HG02970 (cell line): ENCODE measurements at regions not wholly inside any gene's neighbourhood (a gene's known extent, or its start where the extent isn't known, plus 50 kb on each side); places are given as distances from the start of the nearest gene placed in this dataset.

Source experiments
- ATAC-seq: cut with Tn5 transposase; IDR thresholded peaks from one replicate; pipeline ENCODE4 v1.9.1; 2021; ENCODE audit warnings: mild to moderate bottlenecking, moderate library complexity, moderate number of reproducible peaks; ENCODE audit not compliant: unreplicated experiment, low FRiP score

- no peak for ATAC-seq
These were observed 326.2 kb upstream of the RAB6C start for GRCh38 chr2:129653246-129653645.

GRCh38 chr2:129654331-129654730 lies 325.1 kb upstream of the RAB6C start:
- ATAC-seq: no peak

- no peak for ATAC-seq
These were observed 323.3 kb upstream of the RAB6C start for GRCh38 chr2:129656081-129656598.

- ATAC-seq: no peak
These were observed 321.0 kb upstream of the RAB6C start for GRCh38 chr2:129658430-129658829.

- no peak for ATAC-seq
These were observed 317.5 kb upstream of the RAB6C start for GRCh38 chr2:129661935-129662334.

- no peak for ATAC-seq
These were observed 311.9 kb upstream of the RAB6C start for GRCh38 chr2:129667577-129667976.

GRCh38 chr2:129672521-129672920 lies 306.9 kb upstream of the RAB6C start:
- ATAC-seq: no peak

GRCh38 chr2:129673234-129673633 lies 306.2 kb upstream of the RAB6C start:
- ATAC-seq: no peak

GRCh38 chr2:129673847-129674711 lies 305.4 kb upstream of the RAB6C start:
- ATAC-seq: no peak

GRCh38 chr2:129678751-129679150 lies 300.7 kb upstream of the RAB6C start:
- no peak for ATAC-seq

GRCh38 chr2:129681788-129682187 lies 297.7 kb upstream of the RAB6C start:
- no peak for ATAC-seq

- ATAC-seq: no peak
These were observed 289.6 kb upstream of the RAB6C start for GRCh38 chr2:129689653-129690448.

GRCh38 chr2:129695496-129695895 lies 284.0 kb upstream of the RAB6C start:
- ATAC-seq: no peak

- no peak for ATAC-seq
These were observed 280.9 kb upstream of the RAB6C start for GRCh38 chr2:129698593-129698992.

GRCh38 chr2:129699781-129700573 lies 279.5 kb upstream of the RAB6C start:
- no peak for ATAC-seq

- ATAC-seq: no peak
These were observed 276.9 kb upstream of the RAB6C start for GRCh38 chr2:129702416-129703176.

GRCh38 chr2:129705085-129705484 lies 274.4 kb upstream of the RAB6C start:
- ATAC-seq: no peak

- ATAC-seq: no peak
These were observed 271.7 kb upstream of the RAB6C start for GRCh38 chr2:129707800-129708199.

- no peak for ATAC-seq
These were observed 271.1 kb upstream of the RAB6C start for GRCh38 chr2:129708221-129708967.
